ENCODE measurements at regions not wholly inside any gene's neighbourhood (a gene's known extent, or its start where the extent isn't known, plus 50 kb on each side); places are given as distances from the start of the nearest gene placed in this dataset.

- Mint-ChIP-seq H3K27me3 (peaks cover 5% of the 10 kb centered on the region), H3K36me3 (ENCODE audit: low read depth) (peaks cover 4% of the 10 kb centered on the region), H3K4me1 (ENCODE audit: low read depth) (no peaks in the 10 kb centered on the region), H3K9me3 (peaks cover 20% of the 10 kb centered on the region), H3K27ac (no peak overlapping the region), H3K4me3 (no peak overlapping the region)
- no peak for DNase-seq
Observed at GRCh38 chr18:42137693-42138375, 182.8 kb downstream of the PIK3C3 start.

DNA sequence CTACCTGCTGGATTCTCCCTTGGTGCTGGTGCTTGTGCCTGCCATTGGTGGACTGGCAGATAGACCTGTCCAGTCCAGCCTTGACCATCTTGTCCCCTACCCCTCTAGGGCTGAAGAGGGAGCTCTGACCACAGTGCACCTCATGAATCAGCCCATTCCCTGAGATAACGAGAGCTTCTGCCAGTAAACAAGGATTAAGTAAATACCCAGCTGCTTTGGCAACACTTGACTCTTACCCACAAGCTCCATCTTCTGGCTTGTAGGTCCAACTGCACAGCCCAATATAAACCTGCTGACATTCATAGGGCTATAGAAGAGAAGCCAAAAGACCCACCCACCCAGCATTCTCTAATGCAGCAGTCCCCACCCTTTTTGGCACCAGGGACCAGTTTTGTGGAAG, 186.4 kb downstream of the PIK3C3 start:
- Mint-ChIP-seq H3K9me3 (peaks cover 20% of the 10 kb centered on the region), H3K27me3 (peaks cover 5% of the 10 kb centered on the region)

DNA sequence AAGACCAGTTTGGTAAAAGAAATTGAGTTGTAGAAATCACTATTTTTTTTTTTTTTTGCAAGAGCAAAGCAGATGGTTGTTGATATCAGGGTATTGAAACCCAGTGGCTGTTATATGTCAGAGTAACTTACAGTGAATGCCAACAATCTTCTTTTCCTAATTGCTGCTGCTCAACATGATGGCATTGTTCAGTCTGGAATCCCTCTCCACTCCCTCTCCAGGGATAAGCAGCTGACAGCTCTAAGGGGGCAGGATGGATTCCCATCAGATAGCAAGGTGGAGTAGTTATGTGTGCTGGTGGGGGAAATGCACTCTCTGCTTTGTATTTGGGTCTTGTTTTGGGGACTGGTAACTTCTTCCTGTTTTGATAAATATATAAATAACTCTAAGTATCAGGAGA, 200.0 kb downstream of the PIK3C3 start:
- Mint-ChIP-seq H3K4me3 (no peak overlapping the region), H3K27ac (no peak overlapping the region), H3K4me1 (ENCODE audit: low read depth) (no peaks in the 10 kb centered on the region), H3K36me3 (ENCODE audit: low read depth) (no peaks in the 10 kb centered on the region), H3K9me3 (no peaks in the 10 kb centered on the region), H3K27me3 (no peaks in the 10 kb centered on the region)
- DNase-seq = no peak

More for the DNA sequence above, 186.4 kb downstream of the PIK3C3 start:
- H3K4me1 Mint-ChIP-seq (ENCODE audit: low read depth) = no peaks in the 10 kb centered on the region
- no peak overlapping the region for H3K27ac Mint-ChIP-seq
- no peak for DNase-seq
- peaks cover 4% of the 10 kb centered on the region for H3K36me3 Mint-ChIP-seq (ENCODE audit: low read depth)
- H3K4me3 Mint-ChIP-seq = no peak overlapping the region

- no peak for DNase-seq
- no peak overlapping the region for H3K4me3 Mint-ChIP-seq
- no peaks in the 10 kb centered on the region for H3K36me3 Mint-ChIP-seq (ENCODE audit: low read depth)
- H3K4me1 Mint-ChIP-seq (ENCODE audit: low read depth) = no peaks in the 10 kb centered on the region
- H3K27me3 Mint-ChIP-seq = no peaks in the 10 kb centered on the region
- no peaks in the 10 kb centered on the region for H3K9me3 Mint-ChIP-seq
- no peak overlapping the region for H3K27ac Mint-ChIP-seq
Observed at GRCh38 chr18:42156281-42156680, 201.2 kb downstream of the PIK3C3 start.

- Mint-ChIP-seq H3K9me3 (no peaks in the 10 kb centered on the region), H3K4me1 (ENCODE audit: low read depth) (no peaks in the 10 kb centered on the region), H3K27me3 (no peaks in the 10 kb centered on the region), H3K36me3 (ENCODE audit: low read depth) (no peaks in the 10 kb centered on the region), H3K27ac (no peak overlapping the region), H3K4me3 (no peak overlapping the region)
- no peak for DNase-seq
Observed at GRCh38 chr18:42157420-42157819, 202.4 kb downstream of the PIK3C3 start.

DNA sequence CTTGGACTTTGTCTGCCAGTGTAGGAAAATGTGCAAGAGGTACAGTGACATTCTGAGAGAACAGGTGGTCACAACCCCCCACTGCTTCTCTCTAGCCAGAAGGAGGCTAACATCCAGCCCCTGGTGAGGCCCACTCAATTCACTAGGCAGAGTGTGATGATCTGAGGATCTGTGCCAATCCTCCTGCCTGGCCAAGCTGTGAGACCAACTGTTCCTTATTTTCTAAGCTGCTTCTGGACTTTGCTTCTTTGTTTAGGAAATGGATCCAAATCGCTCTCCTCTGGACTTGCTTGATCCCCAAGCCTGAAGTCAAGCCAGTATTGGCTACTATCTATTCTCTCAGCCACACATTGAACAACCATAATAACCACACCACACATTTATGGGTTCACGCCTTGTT, 202.8 kb downstream of the PIK3C3 start:
- no peaks in the 10 kb centered on the region for H3K36me3 Mint-ChIP-seq (ENCODE audit: low read depth)
- no peaks in the 10 kb centered on the region for H3K4me1 Mint-ChIP-seq (ENCODE audit: low read depth)
- no peak for DNase-seq
- H3K27ac Mint-ChIP-seq = no peak overlapping the region
- H3K4me3 Mint-ChIP-seq = no peak overlapping the region
- no peaks in the 10 kb centered on the region for H3K27me3 Mint-ChIP-seq
- H3K9me3 Mint-ChIP-seq = no peaks in the 10 kb centered on the region

GRCh38 chr18:42159146-42159545, 204.1 kb downstream of the PIK3C3 start:
- no peak for DNase-seq
- Mint-ChIP-seq H3K4me1 (ENCODE audit: low read depth) (no peaks in the 10 kb centered on the region), H3K4me3 (no peak overlapping the region), H3K9me3 (no peaks in the 10 kb centered on the region), H3K27ac (no peak overlapping the region), H3K36me3 (ENCODE audit: low read depth) (no peaks in the 10 kb centered on the region), H3K27me3 (no peaks in the 10 kb centered on the region)

GRCh38 chr18:42163321-42163720, 208.3 kb downstream of the PIK3C3 start:
- H3K4me3 Mint-ChIP-seq = no peak overlapping the region
- DNase-seq = no peak
- no peaks in the 10 kb centered on the region for H3K27me3 Mint-ChIP-seq
- no peaks in the 10 kb centered on the region for H3K4me1 Mint-ChIP-seq (ENCODE audit: low read depth)
- no peak overlapping the region for H3K27ac Mint-ChIP-seq
- no peaks in the 10 kb centered on the region for H3K36me3 Mint-ChIP-seq (ENCODE audit: low read depth)
- no peaks in the 10 kb centered on the region for H3K9me3 Mint-ChIP-seq

- DNase-seq = no peak
- Mint-ChIP-seq H3K27ac (no peak overlapping the region), H3K36me3 (ENCODE audit: low read depth) (no peaks in the 10 kb centered on the region), H3K4me3 (no peak overlapping the region), H3K4me1 (ENCODE audit: low read depth) (no peaks in the 10 kb centered on the region), H3K9me3 (no peaks in the 10 kb centered on the region), H3K27me3 (no peaks in the 10 kb centered on the region)
Observed at GRCh38 chr18:42164556-42164955, 209.5 kb downstream of the PIK3C3 start.

- Mint-ChIP-seq H3K4me3 (no peak overlapping the region), H3K27ac (no peak overlapping the region), H3K36me3 (ENCODE audit: low read depth) (no peaks in the 10 kb centered on the region), H3K27me3 (no peaks in the 10 kb centered on the region), H3K9me3 (no peaks in the 10 kb centered on the region), H3K4me1 (ENCODE audit: low read depth) (no peaks in the 10 kb centered on the region)
- no peak for DNase-seq
Observed at GRCh38 chr18:42165922-42166513, 211.0 kb downstream of the PIK3C3 start.

- Mint-ChIP-seq H3K27ac (no peak overlapping the region), H3K36me3 (ENCODE audit: low read depth) (no peaks in the 10 kb centered on the region), H3K4me1 (ENCODE audit: low read depth) (no peaks in the 10 kb centered on the region), H3K9me3 (no peaks in the 10 kb centered on the region), H3K4me3 (no peak overlapping the region), H3K27me3 (no peaks in the 10 kb centered on the region)
- DNase-seq = no peak
Observed at GRCh38 chr18:42168487-42168886, 213.5 kb downstream of the PIK3C3 start.

DNA sequence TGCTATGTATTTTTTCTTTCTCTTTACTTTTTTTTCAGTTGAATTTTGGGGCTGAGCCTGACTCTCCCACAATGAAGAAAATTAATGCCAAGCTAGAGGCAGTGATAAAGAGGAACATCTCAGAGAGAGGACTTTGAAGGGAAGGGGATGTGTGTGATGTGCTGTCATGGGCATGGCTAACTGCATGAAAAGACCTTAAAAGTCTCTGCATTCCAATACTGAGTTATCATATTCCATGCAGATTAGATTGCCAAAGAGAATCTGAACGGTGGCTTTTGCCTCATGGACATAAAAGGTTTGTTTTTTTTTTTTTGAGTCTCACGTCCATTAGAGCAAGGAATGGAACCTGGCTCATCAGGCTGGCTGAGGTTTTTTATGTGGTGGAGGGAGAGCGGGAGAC, 213.9 kb downstream of the PIK3C3 start:
- Mint-ChIP-seq H3K4me1 (ENCODE audit: low read depth) (no peaks in the 10 kb centered on the region), H3K4me3 (no peak overlapping the region), H3K9me3 (no peaks in the 10 kb centered on the region), H3K27ac (no peak overlapping the region), H3K36me3 (ENCODE audit: low read depth) (no peaks in the 10 kb centered on the region), H3K27me3 (no peaks in the 10 kb centered on the region)
- no peak for DNase-seq

- H3K9me3 Mint-ChIP-seq = no peaks in the 10 kb centered on the region
- H3K4me3 Mint-ChIP-seq = no peak overlapping the region
- no peak for DNase-seq
- H3K27me3 Mint-ChIP-seq = no peaks in the 10 kb centered on the region
- no peak overlapping the region for H3K27ac Mint-ChIP-seq
- H3K36me3 Mint-ChIP-seq (ENCODE audit: low read depth) = no peaks in the 10 kb centered on the region
- H3K4me1 Mint-ChIP-seq (ENCODE audit: low read depth) = no peaks in the 10 kb centered on the region
Observed at GRCh38 chr18:42174909-42175308, 219.9 kb downstream of the PIK3C3 start.

DNA sequence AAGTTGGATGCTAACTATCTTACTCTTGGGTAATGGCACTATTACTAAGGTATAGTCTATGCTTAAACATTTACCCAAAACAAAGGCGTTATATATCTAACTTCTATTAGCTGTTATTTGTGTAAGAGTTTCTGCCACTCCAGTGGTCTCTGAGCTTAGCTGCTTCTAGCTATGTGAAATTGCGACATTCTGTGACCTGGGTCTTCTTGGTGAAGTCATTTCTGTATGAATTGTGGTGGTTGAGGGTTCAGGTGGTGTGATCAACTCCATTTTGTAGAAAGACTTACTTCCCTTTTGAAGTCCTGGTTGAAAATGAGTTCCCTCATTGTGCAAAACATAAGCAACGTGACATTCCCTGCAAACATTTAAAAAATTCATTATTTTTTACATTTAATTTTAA, 221.6 kb downstream of the PIK3C3 start:
- Mint-ChIP-seq H3K9me3 (no peaks in the 10 kb centered on the region), H3K4me3 (no peak overlapping the region), H3K27ac (no peak overlapping the region), H3K4me1 (ENCODE audit: low read depth) (no peaks in the 10 kb centered on the region), H3K27me3 (no peaks in the 10 kb centered on the region), H3K36me3 (ENCODE audit: low read depth) (no peaks in the 10 kb centered on the region)
- no peak for DNase-seq

- Mint-ChIP-seq H3K27me3 (no peaks in the 10 kb centered on the region), H3K9me3 (no peaks in the 10 kb centered on the region), H3K4me3 (no peak overlapping the region), H3K36me3 (ENCODE audit: low read depth) (no peaks in the 10 kb centered on the region), H3K27ac (no peak overlapping the region), H3K4me1 (ENCODE audit: low read depth) (no peaks in the 10 kb centered on the region)
- no peak for DNase-seq
Observed at GRCh38 chr18:42177390-42177789, 222.4 kb downstream of the PIK3C3 start.

Data from activated T-cell treated with anti-CD3 and anti-CD28 coated beads, Interleukin-2, amount 50 U/mL, for 24 hours (primary cell).